Spleen (tissue), 7 donors: ENCODE measurements at regions not wholly inside any gene's neighbourhood (a gene's known extent, or its start where the extent isn't known, plus 50 kb on each side); places are given as distances from the start of the nearest gene placed in this dataset.

Experiments used
- CTCF ChIP-seq, 11 experiments: fragments of 200-600 bp in 7 of 11; fragments of 450-650 bp in 4 of 11; sonication (generic) in 4 of 11; IDR thresholded peaks in 8 of 11; conservative IDR thresholded peaks in 3 of 11; 1 replicate in 7 of 11; 2 replicates in 4 of 11; pipeline versions ENCODE4 v1.4.0 to v1.8.0; 2016 to 2021; ENCODE audit warnings: antibody characterized with exemption in 11 of 11, inconsistent platforms in 4 of 11, mild to moderate bottlenecking in 1 of 11
- POLR2A ChIP-seq, 3 donors: fragments of 450-650 bp; IDR thresholded peaks; one replicate each; pipeline ENCODE4 v1.5.1; 2017; ENCODE audit warnings: antibody characterized with exemption in 3 of 3, mild to moderate bottlenecking in 1 of 3
- POLR2AphosphoS5 ChIP-seq, 3 donors: sonication (generic); formaldehyde crosslinking; IDR thresholded peaks; one replicate each; pipeline ENCODE4 v1.5.1; 2017; ENCODE audit warnings: antibody characterized with exemption in 3 of 3
- donor health status: DM: no; HTN: no; CAD: no; lungs with moderate emphysema.
- donor health status: DM: no; HTN: no; CAD: no.
- donor health status: DM: no; HTN: no; CAD: no.

DNA sequence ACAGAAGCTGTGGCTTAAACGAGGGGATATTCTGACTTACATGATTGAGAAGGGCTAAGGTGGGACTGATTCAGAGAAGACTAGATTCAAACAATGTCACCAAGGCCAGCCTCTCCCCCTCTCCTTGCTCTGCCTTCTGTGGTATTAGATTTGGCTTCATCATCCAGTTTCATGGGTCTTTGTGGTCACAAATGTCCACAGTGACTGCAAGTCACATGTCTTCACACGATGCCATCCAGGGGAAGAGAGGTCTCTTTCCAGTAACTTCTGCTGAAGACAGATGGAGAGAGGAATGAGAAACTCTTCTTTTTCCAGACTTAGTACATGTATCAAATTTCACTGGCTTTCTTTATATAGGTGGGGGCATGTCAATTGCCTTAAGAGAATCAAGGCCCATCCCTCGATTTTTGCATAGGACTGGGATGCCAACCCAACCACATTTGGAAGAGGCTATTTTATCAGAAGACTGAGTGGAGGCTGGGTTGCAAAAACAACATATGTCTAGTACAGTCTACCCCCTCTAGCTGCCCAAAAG is 57.3 kb upstream of the HNF1B start:
- TF ChIP-seq CTCF (IDR thresholded peaks at IDR 0.05 in 8 of 11, conservative IDR thresholded peaks at IDR 0.05 in 3 of 11), result no peak
- TF ChIP-seq POLR2A (IDR thresholded peaks at IDR 0.05), result no peak
- no peak for TF ChIP-seq POLR2AphosphoS5 (IDR thresholded peaks at IDR 0.05)
